ENCODE measurements at regions not wholly inside any gene's neighbourhood (a gene's known extent, or its start where the extent isn't known, plus 50 kb on each side); places are given as distances from the start of the nearest gene placed in this dataset.

- 70% methylated on average over 4 of the region's 4 CpGs for WGBS (ENCODE audit: insufficient coverage, insufficient replicate concordance, low lambda C conversion rate, missing lambda C conversion rate)
- FAIRE-seq (no peak), ATAC-seq (no peak), DNase-seq (ENCODE audit: low read depth, low spot score) (no peak)
- Histone ChIP-seq H3K9ac (ENCODE audit: control insufficient read depth, insufficient read depth, low read length) (no peak overlapping the region), H3K27ac (ENCODE audit: control insufficient read depth, insufficient read depth) (no peak overlapping the region), H3K79me2 (ENCODE audit: control insufficient read depth, insufficient read depth, low read length) (no peaks in the 10 kb centered on the region), H3K4me3 (no peak overlapping the region), H3K27me3 (replicated peaks in 1 of 2; ENCODE audit: control insufficient read depth in 2 of 2, insufficient read depth in 2 of 2, low read length in 1 of 2) (no peaks in the 10 kb centered on the region), H3K36me3 (ENCODE audit: control insufficient read depth in 2 of 2, insufficient read depth in 2 of 2, low read length in 1 of 2) (no peaks in the 10 kb centered on the region), H2AFZ (ENCODE audit: control insufficient read depth, low read depth, low read length) (no peak overlapping the region), H4K20me1 (ENCODE audit: control insufficient read depth, insufficient read depth) (no peaks in the 10 kb centered on the region), H3K9me3 (replicated peaks; ENCODE audit: control insufficient read depth, insufficient read depth, low read length) (no peaks in the 10 kb centered on the region), H3K4me2 (ENCODE audit: control insufficient read depth, insufficient read depth) (no peak overlapping the region), H3K4me1 (ENCODE audit: control insufficient read depth, insufficient read depth, low read length) (no peaks in the 10 kb centered on the region)
- RAD21 ChIA-PET (ENCODE audit: unreplicated experiment), result no interaction called here
- CTCF ChIA-PET, result no interaction called here
- SMC1A ChIA-PET (ENCODE audit: uncharacterized antibody, unreplicated experiment), result interaction anchor here (1.0 kb wide), 1 partner anchor 73 kb away, joined by 4 read pairs; no protein-coding TSS in a partner anchor
- in situ Hi-C loops (cut with MboI), result no loop called here
- no TSS peak for BruUV-seq (replicated peaks)
- intact Hi-C loops (cut with micrococcal nuclease; ENCODE audit: unreplicated experiment), result no loop called here
- POLR2A ChIA-PET, result no interaction called here
- no peak for TF ChIP-seq USF2 (IDR thresholded peaks at IDR 0.05; ENCODE audit: borderline replicate concordance, low read depth, low read length)
- TF ChIP-seq NR2C2 (IDR thresholded peaks at IDR 0.05; ENCODE audit: borderline replicate concordance, control insufficient read depth, insufficient read length, low read depth), result no peak
- no peak for TF ChIP-seq MTA2 (IDR thresholded peaks at IDR 0.05; ENCODE audit: low read depth)
- no peak for TF ChIP-seq JUND (IDR thresholded peaks at IDR 0.05; ENCODE audit: low read depth, low read length)
- TF ChIP-seq BACH1 (IDR thresholded peaks at IDR 0.05; ENCODE audit: borderline replicate concordance), result no peak
- TF ChIP-seq RAD51 (IDR thresholded peaks at IDR 0.05), result no peak
- no peak for TF ChIP-seq NBN (IDR thresholded peaks at IDR 0.05)
- TF ChIP-seq TAF1 (IDR thresholded peaks at IDR 0.05; ENCODE audit: borderline replicate concordance, low read depth, low read length), result no peak
- TF ChIP-seq ZNF24 (IDR thresholded peaks at IDR 0.05), result no peak
- TF ChIP-seq ATF3 (IDR thresholded peaks at IDR 0.05; ENCODE audit: borderline replicate concordance, extremely low read depth, low read depth, low read length), result no peak
- no peak for TF ChIP-seq CHD2 (IDR thresholded peaks at IDR 0.05; ENCODE audit: borderline replicate concordance, low read depth, low read length)
- TF ChIP-seq ATF7 (IDR thresholded peaks at IDR 0.05; ENCODE audit: low read depth), result no peak
- no peak for TF ChIP-seq MTA3 (IDR thresholded peaks at IDR 0.05; ENCODE audit: borderline replicate concordance, low read length)
- TF ChIP-seq NR2F1 (conservative IDR thresholded peaks at IDR 0.05), result no peak
- no peak for TF ChIP-seq LARP7 (IDR thresholded peaks at IDR 0.05)
- TF ChIP-seq KAT2A (conservative IDR thresholded peaks at IDR 0.05; ENCODE audit: control insufficient read depth, low read depth, low read length), result no peak
- no peak for TF ChIP-seq TCF7 (IDR thresholded peaks at IDR 0.05; ENCODE audit: borderline replicate concordance)
- TF ChIP-seq ZNF622 (IDR thresholded peaks at IDR 0.05), result no peak
- no peak for TF ChIP-seq MAX (IDR thresholded peaks at IDR 0.05; ENCODE audit: low read depth, low read length)
- TF ChIP-seq ZSCAN29 (IDR thresholded peaks at IDR 0.05), result no peak
These were observed 51.5 kb upstream of the PPP3CA start for GRCh38 chr4:101398807-101399206.
